OCI-LY1 (cell line): ENCODE measurements at regions not wholly inside any gene's neighbourhood (a gene's known extent, or its start where the extent isn't known, plus 50 kb on each side); places are given as distances from the start of the nearest gene placed in this dataset.

Source experiments
- H2AFZ ChIP-seq: fragments of 200-600 bp; sonication (generic), shearing (Covaris generic); 2 replicates; pipeline ENCODE4 v1.6.0; 2014; ENCODE audit warnings: antibody characterized with exemption, mild to moderate bottlenecking, low read length
- H3F3A ChIP-seq: fragments of 200-600 bp; sonication (generic), shearing (Covaris generic); 2 replicates; pipeline ENCODE4 v1.6.0; 2014; ENCODE audit warnings: mild to moderate bottlenecking, antibody characterized with exemption, low read length, moderate library complexity; ENCODE audit not compliant: insufficient read depth
- H3K27ac ChIP-seq: fragments of 200-600 bp; sonication (generic); 2 replicates; pipeline ENCODE4 v1.5.1; 2014; ENCODE audit warnings: low read length, mixed run types, mild to moderate bottlenecking, low read depth; ENCODE audit not compliant: poor library complexity, severe bottlenecking
- H3K27me3 ChIP-seq: fragments of 200-600 bp; sonication (generic); 2 replicates; pipeline ENCODE4 v1.6.0; 2014; ENCODE audit warnings: antibody characterized with exemption, mild to moderate bottlenecking, low read length, moderate library complexity; ENCODE audit not compliant: insufficient read depth
- H3K36me3 ChIP-seq: fragments of 200-600 bp; sonication (generic); 2 replicates; pipeline ENCODE4 v1.6.1; 2014; ENCODE audit warnings: mild to moderate bottlenecking, antibody characterized with exemption, low read length, moderate library complexity, mixed read lengths; ENCODE audit not compliant: insufficient read depth
- H3K4me1 ChIP-seq: fragments of 200-600 bp; sonication (generic); 2 replicates; pipeline ENCODE4 v1.5.1; 2014; ENCODE audit warnings: mild to moderate bottlenecking, low read length, moderate library complexity; ENCODE audit not compliant: insufficient read depth, severe bottlenecking
- H3K4me2 ChIP-seq: fragments of 200-600 bp; sonication (generic), shearing (Covaris generic); 2 replicates; pipeline ENCODE4 v1.6.1; 2014; ENCODE audit warnings: low read length
- H3K4me3 ChIP-seq: fragments of 200-600 bp; sonication (generic); 2 replicates; pipeline ENCODE4 v1.5.1; 2014; ENCODE audit warnings: low read length, low read depth, mild to moderate bottlenecking, mixed read lengths; ENCODE audit not compliant: poor library complexity, severe bottlenecking
- H3K79me2 ChIP-seq: fragments of 200-600 bp; shearing (Covaris generic); 2 replicates; pipeline ENCODE4 v1.6.1; 2016; ENCODE audit warnings: mixed run types, low read length, mixed read lengths; ENCODE audit not compliant: insufficient read depth
- H3K9ac ChIP-seq: fragments of 200-600 bp; sonication (generic), shearing (Covaris generic); 2 replicates; pipeline ENCODE4 v1.6.1; 2014; ENCODE audit warnings: mild to moderate bottlenecking, low read length, mixed read lengths
- H3K9me2 ChIP-seq: fragments of 200-600 bp; sonication (generic), shearing (Covaris generic); 2 replicates; pipeline ENCODE4 v1.6.1; 2014; ENCODE audit warnings: low read depth, mild to moderate bottlenecking, low read length, mixed read lengths
- H3K9me3 ChIP-seq: fragments of 200-600 bp; shearing (Covaris generic); 2 replicates; pipeline ENCODE4 v1.6.1; 2014; ENCODE audit warnings: low read length, mixed read lengths
- H4K20me1 ChIP-seq: fragments of 200-600 bp; sonication (generic), shearing (Covaris generic); 2 replicates; pipeline ENCODE4 v1.6.0; 2016; ENCODE audit warnings: mild to moderate bottlenecking, low read length; ENCODE audit not compliant: insufficient read depth
- EZH2 ChIP-seq: fragments of 200-600 bp; sonication (generic), shearing (Covaris generic); IDR thresholded peaks from 2 replicates; pipeline ENCODE4 v1.8.0; 2017; ENCODE audit warnings: borderline replicate concordance, mixed run types, mild to moderate bottlenecking, antibody characterized with exemption, low read length, moderate library complexity, mixed read lengths
- TF ChIP-seq, protein P1 (sequence below): fragments of 200-600 bp; sonication (generic), shearing (Covaris generic); IDR thresholded peaks from 2 replicates; pipeline ENCODE4 v1.5.1; 2017; ENCODE audit warnings: mild to moderate bottlenecking, antibody characterized with exemption, low read length, moderate library complexity, mixed read lengths

DNA sequence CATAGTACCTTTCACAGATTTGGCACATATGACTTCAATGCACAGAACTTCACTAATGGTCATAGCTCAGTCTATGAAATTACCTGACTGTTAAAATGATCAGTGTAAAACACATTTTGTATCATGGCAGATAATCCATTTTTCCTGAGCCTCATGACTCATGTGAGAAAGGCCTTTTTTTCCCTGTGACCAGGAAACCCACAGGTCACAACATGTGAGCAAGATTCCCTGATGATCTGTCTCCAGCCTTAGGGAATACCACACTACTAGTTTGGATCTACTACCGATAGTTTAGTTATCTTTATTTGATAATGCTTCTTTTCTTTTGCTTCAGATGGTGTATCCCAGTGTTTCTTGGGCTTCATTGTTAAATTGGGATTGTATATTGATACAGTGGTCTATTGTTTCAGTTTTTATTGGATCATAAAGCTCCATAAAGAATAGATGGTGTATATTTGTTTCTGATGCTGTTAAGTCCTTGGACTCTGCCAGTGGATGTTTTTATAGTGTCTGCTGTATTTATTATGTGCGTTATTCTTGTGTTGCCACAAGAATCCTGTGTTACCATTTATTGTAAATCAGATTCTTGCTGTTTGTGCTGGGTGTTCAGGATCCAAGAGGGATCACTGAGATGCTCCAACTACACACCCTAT lies 248.7 kb upstream of the PELI2 start:
- TF ChIP-seq EZH2: no peak
- TF ChIP-seq, protein P1, sequence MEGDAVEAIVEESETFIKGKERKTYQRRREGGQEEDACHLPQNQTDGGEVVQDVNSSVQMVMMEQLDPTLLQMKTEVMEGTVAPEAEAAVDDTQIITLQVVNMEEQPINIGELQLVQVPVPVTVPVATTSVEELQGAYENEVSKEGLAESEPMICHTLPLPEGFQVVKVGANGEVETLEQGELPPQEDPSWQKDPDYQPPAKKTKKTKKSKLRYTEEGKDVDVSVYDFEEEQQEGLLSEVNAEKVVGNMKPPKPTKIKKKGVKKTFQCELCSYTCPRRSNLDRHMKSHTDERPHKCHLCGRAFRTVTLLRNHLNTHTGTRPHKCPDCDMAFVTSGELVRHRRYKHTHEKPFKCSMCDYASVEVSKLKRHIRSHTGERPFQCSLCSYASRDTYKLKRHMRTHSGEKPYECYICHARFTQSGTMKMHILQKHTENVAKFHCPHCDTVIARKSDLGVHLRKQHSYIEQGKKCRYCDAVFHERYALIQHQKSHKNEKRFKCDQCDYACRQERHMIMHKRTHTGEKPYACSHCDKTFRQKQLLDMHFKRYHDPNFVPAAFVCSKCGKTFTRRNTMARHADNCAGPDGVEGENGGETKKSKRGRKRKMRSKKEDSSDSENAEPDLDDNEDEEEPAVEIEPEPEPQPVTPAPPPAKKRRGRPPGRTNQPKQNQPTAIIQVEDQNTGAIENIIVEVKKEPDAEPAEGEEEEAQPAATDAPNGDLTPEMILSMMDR: no peak
- H2AFZ ChIP-seq: no peak overlapping the region
- H3K9me3 ChIP-seq: no peaks in the 10 kb centered on the region

DNA sequence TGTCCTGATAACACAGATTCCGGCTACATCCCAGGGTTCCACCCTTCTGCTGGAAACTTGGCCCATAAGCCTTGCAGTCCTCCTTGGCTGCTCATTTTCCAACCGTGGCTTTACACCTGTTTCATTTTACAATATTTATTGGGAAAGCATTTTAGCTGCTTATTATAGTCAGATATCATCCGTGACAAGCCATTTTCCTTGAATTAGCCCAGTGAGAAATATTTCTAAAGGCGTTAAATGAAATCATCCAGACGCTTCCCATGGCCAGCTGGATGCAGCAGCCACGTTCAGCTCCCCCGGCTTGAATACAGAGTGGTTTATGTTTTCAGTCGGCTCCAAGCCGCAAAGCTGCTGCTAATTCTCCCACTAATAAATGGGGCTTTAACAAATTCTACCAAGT lies 245.0 kb upstream of the PELI2 start:
- Histone ChIP-seq H3K79me2 (no peaks in the 10 kb centered on the region), H3K27ac (no peak overlapping the region), H3K27me3 (no peaks in the 10 kb centered on the region), H2AFZ (no peak overlapping the region), H3K4me2 (no peak overlapping the region), H3K36me3 (no peaks in the 10 kb centered on the region), H3F3A (no peaks in the 10 kb centered on the region), H3K9ac (no peak overlapping the region), H3K4me1 (no peaks in the 10 kb centered on the region), H3K9me2 (no peaks in the 10 kb centered on the region), H3K4me3 (no peak overlapping the region), H3K9me3 (no peaks in the 10 kb centered on the region), H4K20me1 (no peaks in the 10 kb centered on the region)
- TF ChIP-seq, protein P1: no peak
- TF ChIP-seq EZH2: no peak

More for the DNA sequence above, 248.7 kb upstream of the PELI2 start:
- no peaks in the 10 kb centered on the region for H3F3A ChIP-seq
- H3K9ac ChIP-seq: no peak overlapping the region
- no peaks in the 10 kb centered on the region for H3K9me2 ChIP-seq
- H3K27ac ChIP-seq: no peak overlapping the region
- H3K4me1 ChIP-seq: no peaks in the 10 kb centered on the region
- H3K4me2 ChIP-seq: no peak overlapping the region
- H3K4me3 ChIP-seq: no peak overlapping the region
- H3K79me2 ChIP-seq: no peaks in the 10 kb centered on the region
- no peaks in the 10 kb centered on the region for H3K27me3 ChIP-seq
- no peaks in the 10 kb centered on the region for H4K20me1 ChIP-seq
- no peaks in the 10 kb centered on the region for H3K36me3 ChIP-seq

DNA sequence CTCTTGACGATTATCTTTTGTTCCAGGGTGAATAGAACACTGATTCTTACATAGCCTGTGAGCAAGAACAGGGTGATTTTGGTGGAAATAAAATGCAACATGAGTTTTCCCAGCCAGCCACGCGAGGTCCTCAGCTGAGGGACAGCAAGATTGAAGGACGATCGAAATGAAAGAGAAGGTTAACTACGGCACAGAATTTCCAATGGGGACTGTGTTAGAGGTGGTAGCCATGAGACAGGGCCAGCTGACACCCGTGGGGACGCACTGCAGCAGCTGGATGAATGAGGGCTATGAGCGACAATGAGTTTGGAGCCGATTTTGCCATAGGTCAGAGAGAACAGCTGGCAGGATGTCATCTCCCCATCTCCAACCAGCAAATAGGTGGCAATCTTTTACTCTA lies 243.4 kb upstream of the PELI2 start:
- H4K20me1 ChIP-seq: no peaks in the 10 kb centered on the region
- H3K9me2 ChIP-seq: no peaks in the 10 kb centered on the region
- no peak overlapping the region for H3K27ac ChIP-seq
- H3K36me3 ChIP-seq: no peaks in the 10 kb centered on the region
- H3K4me1 ChIP-seq: no peaks in the 10 kb centered on the region
- H3K4me2 ChIP-seq: no peak overlapping the region
- no peak for TF ChIP-seq EZH2
- TF ChIP-seq, protein P1: no peak
- H3K9me3 ChIP-seq: no peaks in the 10 kb centered on the region
- no peak overlapping the region for H3K4me3 ChIP-seq
- H3F3A ChIP-seq: no peaks in the 10 kb centered on the region
- H3K79me2 ChIP-seq: no peaks in the 10 kb centered on the region
- H3K27me3 ChIP-seq: no peaks in the 10 kb centered on the region
- H3K9ac ChIP-seq: no peak overlapping the region
- no peak overlapping the region for H2AFZ ChIP-seq
